ENCODE measurements at regions not wholly inside any gene's neighbourhood (a gene's known extent, or its start where the extent isn't known, plus 50 kb on each side); places are given as distances from the start of the nearest gene placed in this dataset.

GRCh38 chr2:111659361-111660333 lies 224.3 kb downstream of the ANAPC1 start:
- FAIRE-seq (no peak), DNase-seq (ENCODE audit: insufficient read length, low spot score) (no peak)
- no peak for TF ChIP-seq CTCF (IDR thresholded peaks at IDR 0.05; ENCODE audit: insufficient read depth, missing control alignments)

GRCh38 chr2:111660811-111661210 lies 223.2 kb downstream of the ANAPC1 start:
- FAIRE-seq: no peak
- TF ChIP-seq CTCF (IDR thresholded peaks at IDR 0.05; ENCODE audit: insufficient read depth, missing control alignments): no peak
- DNase-seq (ENCODE audit: insufficient read length, low spot score): no peak

GRCh38 chr2:111661286-111661940 lies 222.6 kb downstream of the ANAPC1 start:
- FAIRE-seq (no peak), DNase-seq (ENCODE audit: insufficient read length, low spot score) (no peak)

DNA sequence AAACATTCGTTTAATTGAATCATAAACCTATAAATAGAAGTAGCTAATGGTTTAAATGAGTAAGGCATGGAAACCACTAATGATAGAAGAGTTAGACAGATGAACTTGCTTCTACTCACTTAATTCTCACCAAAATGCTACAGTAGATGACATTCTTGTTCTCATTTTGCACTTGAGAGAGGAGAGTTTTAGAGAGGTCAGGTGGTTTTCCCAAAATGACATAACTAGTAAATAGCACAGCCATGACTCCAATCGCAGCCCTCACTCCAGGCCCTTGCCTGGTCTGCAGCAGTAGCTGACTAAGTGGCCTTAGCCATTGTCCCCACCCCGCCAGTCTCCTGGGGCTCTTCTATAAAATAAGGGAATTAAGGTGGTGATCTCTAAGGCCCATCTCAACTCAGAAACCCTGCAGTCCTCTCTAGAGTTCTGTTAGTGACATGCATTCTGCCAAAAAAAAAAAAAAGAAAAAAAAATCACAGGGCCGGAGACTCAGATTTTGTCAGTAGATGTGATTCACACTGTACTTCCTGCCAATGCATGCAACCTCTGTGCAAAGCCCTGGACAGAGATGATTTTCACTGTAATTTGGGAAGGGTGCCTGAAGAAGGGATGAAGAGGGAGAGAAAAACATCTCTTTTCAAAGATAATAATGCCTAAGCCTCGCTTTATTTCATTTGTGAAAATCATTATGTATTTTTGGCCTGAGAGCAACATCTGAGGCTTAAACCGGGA lies 221.8 kb downstream of the ANAPC1 start:
- DNase-seq (ENCODE audit: insufficient read length, low spot score): no peak
- TF ChIP-seq CTCF (IDR thresholded peaks at IDR 0.05; ENCODE audit: insufficient read depth, missing control alignments): no peak
- FAIRE-seq: no peak

More at GRCh38 chr2:111661286-111661940, 222.6 kb downstream of the ANAPC1 start:
- no peak for TF ChIP-seq CTCF (IDR thresholded peaks at IDR 0.05; ENCODE audit: insufficient read depth, missing control alignments)

- TF ChIP-seq CTCF (IDR thresholded peaks at IDR 0.05; ENCODE audit: insufficient read depth, missing control alignments): no peak
- DNase-seq (ENCODE audit: insufficient read length, low spot score): no peak
- FAIRE-seq: no peak
These were observed 221.1 kb downstream of the ANAPC1 start for GRCh38 chr2:111662771-111663470.

- FAIRE-seq (no peak), DNase-seq (ENCODE audit: insufficient read length, low spot score) (no peak)
- no peak for TF ChIP-seq CTCF (IDR thresholded peaks at IDR 0.05; ENCODE audit: insufficient read depth, missing control alignments)
These were observed 220.3 kb downstream of the ANAPC1 start for GRCh38 chr2:111663471-111664274.
